B cell (primary cell): ENCODE measurements at regions not wholly inside any gene's neighbourhood (a gene's known extent, or its start where the extent isn't known, plus 50 kb on each side); places are given as distances from the start of the nearest gene placed in this dataset.

Source experiments
- ATAC-seq: fragments of 200-7000 bp; cut with Tn5 transposase; one replicate; pipeline ENCODE4 v1.10.0; 2021; ENCODE audit warnings: low read depth, mild to moderate bottlenecking, moderate number of reproducible peaks, moderate library complexity
- CTCF ChIA-PET: fragments of 350-600 bp; sonication (Branson Sonifier 250); formaldehyde crosslinking; loops from one replicate; lab custom pipeline; 2021; ENCODE audit warnings: antibody characterized with exemption, inconsistent platforms; lab: Charles Lee
- POLR2A ChIA-PET: fragments of 350-600 bp; sonication (Branson Sonifier 250); formaldehyde crosslinking; loops from one replicate; lab custom pipeline; 2021; ENCODE audit warnings: antibody characterized with exemption; lab: Charles Lee
- DNase-seq: peaks from one replicate; pipeline ENCODE4 v3.0.0; 2013
- H2AFZ ChIP-seq: 2 replicates; pipeline ENCODE4 v1.6.1; 2012; ENCODE audit warnings: mild to moderate bottlenecking, low read depth, low read length; ENCODE audit not compliant: insufficient read depth, poor library complexity, severe bottlenecking
- H3K27ac ChIP-seq, 2 donors: 1 replicate in 1 of 2; 2 replicates in 1 of 2; pipeline ENCODE4 v1.5.1; 2012 to 2013; ENCODE audit warnings: low read length in 2 of 2, mild to moderate bottlenecking in 2 of 2, moderate library complexity in 1 of 2
- H3K27me3 ChIP-seq, 4 experiments: fragments of 200-600 bp in 1 of 4; sonication (generic) in 1 of 4; replicated peaks in 1 of 4; 1 replicate in 2 of 4; 2 replicates in 2 of 4; pipeline versions ENCODE4 v1.6.1 to v1.7.0; 2013 to 2016; ENCODE audit warnings: low read length in 3 of 4, mild to moderate bottlenecking in 2 of 4, mixed read lengths in 1 of 4, moderate library complexity in 1 of 4; ENCODE audit not compliant: insufficient read depth in 4 of 4, control insufficient read depth in 3 of 4; ENCODE audit errors: control extremely low read depth in 1 of 4
- H3K36me3 ChIP-seq, 2 experiments: replicated peaks in 1 of 2; 1 replicate in 1 of 2; 2 replicates in 1 of 2; pipeline versions ENCODE4 v1.6.1 to v1.7.1; 2013; ENCODE audit warnings: low read length in 1 of 2; ENCODE audit not compliant: insufficient read depth in 2 of 2, control insufficient read depth in 1 of 2; ENCODE audit errors: control extremely low read depth in 1 of 2, extremely low read depth in 1 of 2
- H3K4me1 ChIP-seq, 2 donors: fragments of 200-600 bp in 1 of 2; sonication (generic) in 1 of 2; 1 replicate in 1 of 2; 2 replicates in 1 of 2; pipeline versions ENCODE4 v1.5.1 to v1.6.1; 2013 to 2017; ENCODE audit warnings: low read length in 2 of 2; ENCODE audit not compliant: control insufficient read depth in 2 of 2, insufficient read depth in 2 of 2
- H3K4me2 ChIP-seq: replicated peaks from 2 replicates; pipeline ENCODE3; 2012; ENCODE audit warnings: mild to moderate bottlenecking, low read depth, low read length; ENCODE audit not compliant: poor library complexity, severe bottlenecking
- H3K4me3 ChIP-seq, 5 experiments: fragments of 200-600 bp in 1 of 5; sonication (generic) in 1 of 5; 1 replicate in 3 of 5; 2 replicates in 2 of 5; pipeline versions ENCODE4 v1.5.1 to v1.7.0; 2011 to 2016; ENCODE audit warnings: low read length in 4 of 5, mild to moderate bottlenecking in 4 of 5, low read depth in 2 of 5, control low read depth in 1 of 5, moderate library complexity in 1 of 5; ENCODE audit not compliant: insufficient read depth in 1 of 5; ENCODE audit errors: control extremely low read depth in 1 of 5, extremely low read depth in 1 of 5
- H3K79me2 ChIP-seq: fragments of 200-600 bp; sonication (generic); one replicate; pipeline ENCODE4 v1.6.0; 2016; ENCODE audit warnings: low read length; ENCODE audit not compliant: control insufficient read depth, insufficient read depth
- H3K9ac ChIP-seq: fragments of 200-600 bp; sonication (generic); 2 replicates; pipeline ENCODE4 v1.6.1; 2017; ENCODE audit warnings: mild to moderate bottlenecking, low read length, moderate library complexity
- H3K9me3 ChIP-seq, 3 donors: one replicate each; pipeline versions ENCODE4 v1.6.1 to v1.7.1; 2013; ENCODE audit warnings: low read length in 2 of 3; ENCODE audit not compliant: control insufficient read depth in 2 of 3, insufficient read depth in 1 of 3; ENCODE audit errors: control extremely low read depth in 1 of 3
- H4K20me1 ChIP-seq: 2 replicates; pipeline ENCODE4 v1.6.0; 2012; ENCODE audit warnings: mild to moderate bottlenecking, low read length; ENCODE audit not compliant: insufficient read depth, control insufficient read depth, poor library complexity, severe bottlenecking
- H3K27ac Mint-ChIP-seq: one replicate; pipeline ENCODE4 v1.8.0; 2021; ENCODE audit warnings: mixed read lengths
- H3K27me3 Mint-ChIP-seq: one replicate; pipeline ENCODE4 v1.8.0; 2021; ENCODE audit warnings: mixed read lengths
- H3K4me1 Mint-ChIP-seq: one replicate; pipeline ENCODE4 v1.8.0; 2021; ENCODE audit warnings: mixed read lengths
- H3K4me3 Mint-ChIP-seq: one replicate; pipeline ENCODE4 v1.8.0; 2021; ENCODE audit warnings: mixed read lengths
- H3K9me3 Mint-ChIP-seq: one replicate; pipeline ENCODE4 v1.8.0; 2022; ENCODE audit warnings: mixed read lengths; ENCODE audit not compliant: insufficient read depth
- EZH2 ChIP-seq: IDR thresholded peaks from 2 replicates; pipeline ENCODE4 v1.6.1; 2012; ENCODE audit warnings: borderline replicate concordance, low read depth, mild to moderate bottlenecking, moderate library complexity, low read length; ENCODE audit not compliant: insufficient read depth, poor library complexity, severe bottlenecking
- WGBS: methylation state at CpG from one replicate; pipeline ENCODE4 v1.1.5; 2013; ENCODE audit warnings: missing lambda C conversion rate; ENCODE audit not compliant: insufficient coverage; 5-methylcytosine and 5-hydroxymethylcytosine counted together
- intact Hi-C: fragments of 100-400 bp; cut with micrococcal nuclease; formaldehyde crosslinking; loops from one replicate; pipeline ENCODE4 v1.10.0; 2022
- TF ChIP-seq, protein P1 (sequence below): fragments of 200-600 bp; IDR thresholded peaks from one replicate; pipeline ENCODE4 v1.8.0; 2022; ENCODE audit warnings: antibody characterized with exemption, mild to moderate bottlenecking

DNA sequence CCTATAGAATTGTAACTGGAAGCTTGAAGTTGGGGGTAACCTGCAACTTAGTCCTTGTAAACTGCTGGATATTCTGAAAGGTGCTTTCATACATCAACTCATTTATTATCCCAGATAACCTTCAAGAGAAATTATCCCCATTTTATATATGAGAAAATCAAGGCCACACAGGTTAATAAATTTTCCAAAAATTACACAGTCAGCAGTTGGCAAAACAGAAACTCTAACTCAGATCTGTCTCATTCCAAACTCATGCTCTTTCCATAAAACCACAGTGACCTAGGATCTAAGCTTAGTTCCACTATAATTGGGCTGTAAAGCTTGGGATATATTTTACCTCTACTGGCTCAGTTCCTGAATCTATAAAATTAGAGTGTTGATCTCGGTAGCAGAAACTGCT is 167.6 kb upstream of the DDX18 start:
- POLR2A ChIA-PET: no interaction called here
- WGBS: no CpG with 5 or more reads among the region's 1 CpG
- H3K27ac Mint-ChIP-seq: no peak overlapping the region

DNA sequence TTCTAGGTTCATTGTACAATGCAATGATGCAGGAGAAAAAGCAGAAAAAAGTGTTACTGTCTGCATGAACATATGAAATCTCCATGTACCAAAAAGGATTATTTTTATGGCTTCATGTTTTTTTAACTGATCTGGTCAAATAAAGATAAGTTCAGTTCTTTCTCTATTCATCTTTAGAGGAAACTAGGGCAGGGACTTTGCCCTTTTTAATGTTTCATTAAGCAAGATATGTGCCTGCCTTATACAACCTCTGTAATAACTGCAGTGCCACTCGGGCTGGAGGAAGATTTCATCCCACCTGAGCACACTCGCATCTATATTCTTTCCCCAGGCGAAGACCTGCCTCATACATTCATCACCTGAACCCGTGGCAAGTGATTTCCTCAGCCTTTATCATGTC is 157.9 kb upstream of the DDX18 start:
- no CpG with 5 or more reads among the region's 4 CpGs for WGBS
- Histone ChIP-seq H2AFZ (no peak overlapping the region), H3K36me3 (no peaks in the 10 kb centered on the region), H3K27me3 (no peaks in the 10 kb centered on the region), H3K9me3 (no peaks in the 10 kb centered on the region), H3K79me2 (no peaks in the 10 kb centered on the region), H3K4me3 (no peak overlapping the region), H3K4me2 (no peak overlapping the region), H3K9ac (no peak overlapping the region), H3K4me1 (no peaks in the 10 kb centered on the region), H4K20me1 (no peaks in the 10 kb centered on the region), H3K27ac (no peak overlapping the region)
- no peak overlapping the region for H3K4me3 Mint-ChIP-seq
- ChIA-PET CTCF (no interaction called here), POLR2A (no interaction called here)
- H3K27me3 Mint-ChIP-seq: no peaks in the 10 kb centered on the region
- no peak for ATAC-seq
- H3K27ac Mint-ChIP-seq: no peak overlapping the region
- H3K9me3 Mint-ChIP-seq: peaks cover 4% of the 10 kb centered on the region
- intact Hi-C loops: no loop called here
- TF ChIP-seq, protein P1, sequence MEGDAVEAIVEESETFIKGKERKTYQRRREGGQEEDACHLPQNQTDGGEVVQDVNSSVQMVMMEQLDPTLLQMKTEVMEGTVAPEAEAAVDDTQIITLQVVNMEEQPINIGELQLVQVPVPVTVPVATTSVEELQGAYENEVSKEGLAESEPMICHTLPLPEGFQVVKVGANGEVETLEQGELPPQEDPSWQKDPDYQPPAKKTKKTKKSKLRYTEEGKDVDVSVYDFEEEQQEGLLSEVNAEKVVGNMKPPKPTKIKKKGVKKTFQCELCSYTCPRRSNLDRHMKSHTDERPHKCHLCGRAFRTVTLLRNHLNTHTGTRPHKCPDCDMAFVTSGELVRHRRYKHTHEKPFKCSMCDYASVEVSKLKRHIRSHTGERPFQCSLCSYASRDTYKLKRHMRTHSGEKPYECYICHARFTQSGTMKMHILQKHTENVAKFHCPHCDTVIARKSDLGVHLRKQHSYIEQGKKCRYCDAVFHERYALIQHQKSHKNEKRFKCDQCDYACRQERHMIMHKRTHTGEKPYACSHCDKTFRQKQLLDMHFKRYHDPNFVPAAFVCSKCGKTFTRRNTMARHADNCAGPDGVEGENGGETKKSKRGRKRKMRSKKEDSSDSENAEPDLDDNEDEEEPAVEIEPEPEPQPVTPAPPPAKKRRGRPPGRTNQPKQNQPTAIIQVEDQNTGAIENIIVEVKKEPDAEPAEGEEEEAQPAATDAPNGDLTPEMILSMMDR: no peak
- no peak for TF ChIP-seq EZH2
- no peak for DNase-seq
- H3K4me1 Mint-ChIP-seq: no peaks in the 10 kb centered on the region

More for the DNA sequence above, 167.6 kb upstream of the DDX18 start:
- Histone ChIP-seq H3K27ac (no peak overlapping the region), H3K27me3 (peaks cover 0 to 2% (median 0%) of the 10 kb centered on the region in 4 experiments), H2AFZ (no peak overlapping the region), H3K4me3 (no peak overlapping the region), H4K20me1 (no peaks in the 10 kb centered on the region), H3K4me1 (no peaks in the 10 kb centered on the region), H3K9me3 (no peaks in the 10 kb centered on the region), H3K9ac (no peak overlapping the region), H3K36me3 (no peaks in the 10 kb centered on the region), H3K4me2 (no peak overlapping the region), H3K79me2 (no peaks in the 10 kb centered on the region)
- no peak for DNase-seq
- intact Hi-C loops: no loop called here
- Mint-ChIP-seq H3K27me3 (no peaks in the 10 kb centered on the region), H3K9me3 (peaks cover 2% of the 10 kb centered on the region), H3K4me1 (no peaks in the 10 kb centered on the region), H3K4me3 (no peak overlapping the region)
- TF ChIP-seq EZH2: no peak
- TF ChIP-seq, protein P1: no peak
- ATAC-seq: no peak
- CTCF ChIA-PET: no interaction called here
